ENCODE measurements at regions not wholly inside any gene's neighbourhood (a gene's known extent, or its start where the extent isn't known, plus 50 kb on each side); places are given as distances from the start of the nearest gene placed in this dataset.

DNA sequence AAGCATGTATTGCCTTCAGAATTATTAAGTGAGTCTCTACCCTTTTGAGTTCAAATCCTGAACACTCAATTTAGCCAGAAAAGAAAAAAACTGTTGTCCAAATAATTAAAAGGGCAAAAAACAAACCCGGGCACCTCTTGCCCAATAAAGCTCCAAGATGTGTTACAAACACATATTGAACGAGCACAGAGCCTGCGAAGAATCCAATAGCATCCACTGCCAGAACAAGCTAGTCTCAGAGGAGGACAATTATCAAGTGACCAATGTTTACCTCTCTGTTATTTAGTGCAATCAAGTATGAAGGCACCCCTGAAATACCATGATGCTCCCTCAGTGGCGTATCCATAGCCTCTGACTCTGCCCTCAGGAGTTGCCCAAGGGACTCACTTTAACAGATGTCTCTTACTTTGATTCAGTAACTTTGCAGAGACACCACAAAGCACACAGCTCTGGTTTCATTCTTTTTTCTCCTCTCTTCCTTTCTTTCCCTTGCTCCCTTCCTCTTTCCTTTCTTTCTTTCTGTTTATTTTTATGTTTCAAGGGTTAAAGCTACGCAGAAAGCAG lies 93.5 kb upstream of the SPATS2L start:
- DNase-seq (ENCODE audit: low read depth) = peak; percentile 44

DNA sequence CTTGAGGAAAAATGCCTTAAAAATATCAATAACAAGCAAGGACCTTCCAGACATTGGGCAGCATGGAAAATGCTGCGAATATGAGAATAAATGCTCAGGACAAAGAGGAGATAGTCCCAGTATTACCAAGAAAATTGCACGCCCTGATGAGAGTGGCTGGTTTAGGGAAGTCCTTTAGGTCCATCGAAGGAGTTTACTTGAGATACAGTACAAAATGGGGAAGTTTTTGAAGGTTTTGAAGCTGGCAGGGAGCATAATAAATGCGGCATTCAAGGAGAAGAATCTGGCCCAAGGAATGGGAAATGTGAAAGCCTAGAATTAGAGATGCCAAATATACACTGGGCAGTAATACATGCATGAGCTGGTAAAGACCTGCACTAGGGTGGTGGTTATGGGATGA lies 90.2 kb upstream of the SPATS2L start:
- DNase-seq (ENCODE audit: low read depth) = no peak

DNA sequence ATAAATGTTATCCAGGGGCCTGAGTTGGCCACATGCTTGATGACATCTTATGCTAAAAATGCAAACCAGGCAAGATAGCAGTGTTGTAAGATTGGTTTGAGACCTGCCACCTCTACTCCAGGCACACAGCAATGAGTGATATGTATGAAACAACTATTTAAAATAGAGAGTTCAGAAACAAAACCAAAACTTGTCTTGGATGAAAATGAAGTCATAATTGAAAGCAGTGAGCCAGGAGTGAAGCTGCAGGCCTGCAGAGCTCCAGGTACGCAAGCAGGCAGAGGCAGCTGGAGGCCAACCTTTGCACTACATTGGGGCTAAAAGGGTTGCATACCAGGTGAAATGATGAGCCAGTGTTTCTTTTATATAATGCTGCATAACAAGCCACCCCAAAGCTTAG lies 89.2 kb upstream of the SPATS2L start:
- no peak for DNase-seq (ENCODE audit: low read depth)

DNA sequence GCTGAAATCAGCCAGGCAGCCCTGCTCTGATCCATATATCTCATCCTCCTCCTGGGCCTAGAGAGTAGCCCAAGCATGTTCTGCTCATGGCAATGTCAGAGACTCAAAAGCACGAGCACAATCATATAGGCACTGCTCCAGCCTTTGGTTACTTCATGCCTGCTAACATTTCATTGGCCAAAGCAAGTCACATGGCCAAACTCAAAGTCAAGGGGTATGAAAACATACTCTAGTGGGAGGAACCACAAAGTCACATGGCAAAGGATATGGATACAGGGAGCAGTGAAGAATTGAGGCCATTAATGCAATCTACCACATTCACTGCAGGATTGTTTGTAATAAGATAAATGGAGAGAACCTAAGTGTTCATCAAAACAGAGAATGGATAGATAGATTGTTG lies 87.8 kb upstream of the SPATS2L start:
- no peak for DNase-seq (ENCODE audit: low read depth)

DNA sequence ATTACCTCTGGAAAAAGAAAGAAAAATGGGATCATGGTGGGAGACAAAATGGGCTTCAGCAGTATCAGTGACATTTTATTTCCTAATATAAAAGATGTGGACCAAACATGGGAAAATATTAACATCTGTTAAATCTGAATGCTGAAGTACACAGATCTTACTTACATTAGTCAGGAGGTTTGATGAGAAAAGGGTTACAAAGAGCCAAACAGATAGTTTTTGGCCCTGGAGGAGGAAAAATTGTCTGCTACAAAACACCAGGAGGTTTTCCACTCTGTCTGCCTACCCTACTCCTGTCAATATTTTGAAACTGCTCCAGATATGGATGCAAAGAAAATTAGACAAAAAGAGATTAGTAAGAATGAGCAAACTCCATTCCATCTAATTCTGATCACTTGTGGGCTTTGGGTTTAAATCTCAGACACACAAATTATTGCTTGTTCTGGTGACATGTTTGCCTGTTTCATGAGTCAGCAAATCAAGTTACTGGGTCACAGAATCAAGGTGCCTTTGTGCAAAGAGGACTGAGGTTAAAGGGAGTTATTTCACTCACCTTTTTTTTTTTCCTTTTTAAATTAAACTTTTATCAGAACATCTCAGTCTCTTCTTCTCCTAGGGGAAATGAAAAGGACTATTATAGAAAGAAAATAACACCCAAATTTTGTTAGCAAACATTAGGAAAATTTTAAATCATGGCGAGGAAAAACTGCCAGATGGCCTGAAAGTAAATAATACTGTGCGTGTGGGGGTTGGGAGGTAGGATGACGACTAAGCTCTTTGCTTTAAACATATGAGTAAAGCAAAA lies 87.0 kb upstream of the SPATS2L start:
- DNase-seq (ENCODE audit: low read depth) = no peak

DNA sequence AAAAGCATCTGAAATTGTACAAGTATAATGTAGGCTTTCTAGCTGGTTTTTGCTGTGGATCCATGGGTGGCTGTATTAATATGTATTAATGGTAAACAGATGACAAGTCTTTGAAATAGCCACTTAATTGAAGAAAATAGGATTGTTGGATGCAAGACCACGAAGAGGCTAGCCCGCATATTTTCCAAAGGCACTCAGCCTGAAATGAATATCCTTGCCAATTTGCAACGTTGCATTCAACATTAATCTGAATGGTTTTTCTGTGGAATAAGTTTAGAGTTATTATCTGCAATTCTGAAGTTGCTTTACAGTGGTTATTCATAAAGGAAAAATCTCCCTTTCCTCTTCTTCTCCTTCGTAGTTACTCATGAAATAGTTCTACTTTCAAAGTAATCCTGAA lies 86.2 kb upstream of the SPATS2L start:
- no peak for DNase-seq (ENCODE audit: low read depth)

DNA sequence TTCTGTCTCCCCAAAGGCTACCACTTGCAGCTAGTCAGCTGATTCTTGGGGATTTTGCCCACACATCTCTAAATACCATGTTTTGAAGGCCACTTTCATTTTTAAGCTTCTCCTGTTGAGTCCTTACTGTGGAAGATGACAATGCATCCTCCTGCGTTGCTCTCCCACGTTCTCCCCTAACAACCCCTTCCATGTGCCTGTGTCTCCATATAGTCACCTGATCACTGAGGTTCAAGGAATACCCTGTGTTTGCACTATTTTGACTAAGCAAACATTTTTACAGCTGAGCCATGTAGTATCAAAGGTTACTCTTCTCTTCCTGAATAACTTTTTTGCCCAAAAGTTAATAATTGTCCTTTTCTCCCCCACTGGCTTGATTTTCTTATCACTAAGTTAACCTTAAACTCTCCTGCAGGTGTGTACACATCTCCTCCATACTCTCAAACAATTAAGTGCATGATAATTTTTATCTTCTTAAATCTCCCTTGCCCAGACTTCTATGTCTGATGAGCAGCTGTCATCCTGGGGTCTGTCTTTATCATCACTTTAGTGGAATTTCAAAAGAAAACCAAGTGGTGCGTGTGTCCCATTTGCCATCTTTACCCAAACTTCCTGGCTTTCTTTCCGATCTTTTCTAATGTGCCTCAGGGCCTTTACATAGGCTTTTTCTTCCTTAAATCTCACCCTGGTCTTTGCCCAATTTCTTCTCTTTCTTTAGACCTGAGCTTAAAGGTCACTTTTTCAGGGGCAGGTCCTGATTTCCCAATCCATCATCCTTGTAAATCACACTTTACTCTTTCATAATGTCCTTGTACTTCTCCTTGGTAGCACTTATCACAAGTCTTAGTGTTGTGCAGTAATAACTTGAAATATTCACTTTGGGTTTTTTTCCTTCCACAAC lies 85.2 kb upstream of the SPATS2L start:
- DNase-seq (ENCODE audit: low read depth) = no peak

DNA sequence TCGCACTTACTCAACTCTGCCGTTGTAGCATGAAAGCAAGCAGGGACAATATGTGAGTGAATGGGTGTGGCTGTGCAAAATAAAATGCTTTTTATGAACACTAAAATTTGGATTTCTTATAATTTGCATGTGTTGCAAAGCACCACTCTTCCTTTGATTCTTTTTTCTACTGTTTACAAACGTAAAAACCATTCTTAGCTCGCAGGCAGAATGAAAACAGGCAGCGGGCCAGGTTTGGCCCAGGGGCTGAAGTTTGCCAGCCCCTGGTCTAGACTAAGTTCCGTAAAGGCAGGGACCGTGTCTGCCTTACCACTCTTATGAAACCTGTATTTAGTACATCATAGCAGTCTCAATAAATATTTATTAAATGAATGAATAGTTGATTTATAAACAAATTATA lies 83.7 kb upstream of the SPATS2L start:
- DNase-seq (ENCODE audit: low read depth) = no peak

DNA sequence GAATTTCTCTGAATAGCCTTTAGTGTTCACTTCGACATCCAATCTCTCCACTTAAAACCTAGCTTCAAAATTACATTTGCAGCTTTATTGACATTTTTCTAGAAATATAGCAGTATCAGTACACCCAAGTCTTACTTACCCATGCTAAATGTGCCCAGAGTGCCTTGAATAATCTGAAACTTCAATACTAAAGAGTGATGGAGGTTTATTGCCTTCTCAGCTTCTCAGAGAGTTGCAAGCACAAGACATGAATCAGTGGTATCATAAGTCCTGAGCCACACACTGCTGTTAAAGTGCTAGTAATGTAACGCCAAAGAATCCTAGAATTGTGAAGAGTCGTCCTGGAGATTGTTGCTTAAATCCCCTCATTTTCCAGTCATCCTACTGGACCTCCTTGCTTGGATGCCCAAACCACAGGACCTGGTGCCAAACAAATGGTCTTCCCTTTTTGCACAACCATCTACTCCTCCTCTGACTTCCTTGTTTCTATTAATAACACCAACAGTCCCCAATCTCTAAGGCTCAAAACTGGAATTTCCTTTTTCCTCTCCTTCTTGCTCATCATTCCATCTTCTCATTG lies 83.2 kb upstream of the SPATS2L start:
- DNase-seq (ENCODE audit: low read depth) = peak; percentile 83

DNA sequence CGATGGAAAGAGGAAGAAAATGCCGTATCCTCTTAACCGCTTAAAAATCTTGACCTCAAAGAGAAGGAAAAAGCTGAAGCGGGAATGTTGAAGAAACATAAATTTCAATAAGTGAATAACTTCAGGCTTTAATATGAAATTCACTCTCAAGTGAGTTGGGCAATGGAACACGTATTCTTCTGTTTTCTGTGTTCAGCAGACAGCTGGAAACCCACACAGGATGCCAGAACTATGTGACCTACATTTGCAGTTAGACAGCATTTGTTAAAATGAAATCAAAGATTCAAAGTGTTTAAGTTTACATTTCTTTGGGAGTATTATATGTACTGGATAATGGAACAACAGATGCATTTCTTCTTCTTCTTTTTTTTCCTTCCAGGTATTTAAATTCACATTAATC lies 80.5 kb upstream of the SPATS2L start:
- DNase-seq (ENCODE audit: low read depth) = peak; percentile 47

DNA sequence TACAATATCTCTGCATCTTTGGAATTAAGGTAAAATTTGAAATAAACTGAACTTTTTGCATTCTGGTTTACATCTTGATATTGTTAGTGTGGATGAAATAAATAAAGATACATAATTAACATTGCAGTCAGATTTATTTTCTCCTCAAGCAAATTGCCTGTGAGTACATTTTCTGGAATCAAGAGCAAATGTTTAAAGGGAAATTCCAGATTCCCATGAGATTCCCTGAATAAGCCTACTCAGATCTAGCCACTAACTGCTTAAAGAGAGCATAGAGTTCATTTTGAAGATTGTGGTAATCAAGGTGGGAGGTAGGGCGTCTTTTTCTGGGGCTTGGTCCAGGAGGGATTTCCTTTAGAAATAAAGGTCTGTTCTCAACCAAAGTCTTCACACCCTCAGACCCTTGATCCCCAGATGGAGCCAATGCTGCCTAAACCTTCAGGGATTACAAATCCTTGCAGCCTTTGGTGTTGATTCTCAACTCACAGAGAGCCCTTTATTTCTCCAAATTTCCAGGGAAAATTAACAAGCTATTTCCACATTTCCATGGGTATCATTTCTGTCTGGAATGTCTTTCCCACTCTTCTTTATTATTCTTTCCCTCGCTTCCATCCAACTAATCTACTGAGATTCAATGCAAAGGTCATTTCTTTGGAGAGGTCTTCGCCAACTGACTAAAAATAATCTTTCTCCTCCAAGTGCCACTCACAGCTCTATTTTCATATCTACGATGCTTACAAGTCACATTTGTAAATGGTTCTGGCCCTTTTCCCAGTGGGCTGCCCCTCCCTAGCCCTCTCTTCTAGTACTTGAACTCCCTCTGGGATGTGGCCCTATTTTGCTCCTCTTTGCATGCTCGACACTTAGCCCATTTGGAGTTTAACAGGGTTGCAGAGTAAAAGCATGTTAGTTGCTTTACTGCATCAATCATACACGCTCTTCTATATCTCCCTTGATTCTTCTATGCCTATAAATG lies 79.8 kb upstream of the SPATS2L start:
- no peak for DNase-seq (ENCODE audit: low read depth)

DNA sequence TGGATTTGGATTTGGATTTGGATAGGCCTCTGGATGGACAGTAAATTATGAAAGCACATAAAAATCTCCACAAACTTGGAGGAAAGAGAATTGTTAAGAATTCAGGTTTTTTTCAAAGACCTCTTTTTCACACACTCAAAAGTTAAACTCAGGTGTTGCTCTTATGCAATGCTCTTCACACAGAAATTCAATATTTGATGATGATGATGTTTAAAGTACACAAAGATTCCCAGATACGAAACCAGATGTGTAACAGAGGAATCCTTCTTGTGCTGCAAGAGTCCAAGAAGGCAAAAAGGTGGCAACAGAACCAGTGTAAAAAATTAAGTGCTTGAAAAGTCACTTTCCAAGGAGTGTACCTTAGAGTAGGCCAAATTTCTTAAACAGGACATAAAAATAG lies 75.8 kb upstream of the SPATS2L start:
- DNase-seq (ENCODE audit: low read depth) = no peak

DNA sequence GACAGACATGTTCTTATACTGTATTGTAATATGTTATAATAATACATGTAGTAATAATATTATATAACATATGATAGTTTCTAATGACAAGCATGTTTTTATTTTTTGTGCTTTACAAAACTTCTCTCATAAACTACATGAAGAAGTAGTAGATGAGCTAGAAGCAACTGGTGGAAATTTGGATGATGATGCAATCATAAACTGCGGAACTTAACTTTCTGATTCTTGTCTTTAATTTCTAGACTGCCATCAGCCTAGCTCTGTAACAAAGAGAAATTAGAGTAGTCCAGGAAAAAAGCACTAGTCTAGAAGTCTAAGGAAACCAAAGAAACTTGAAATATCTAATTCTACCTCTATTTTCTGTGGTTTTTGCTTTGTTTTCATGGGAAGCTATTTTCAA lies 71.0 kb upstream of the SPATS2L start:
- no peak for DNase-seq (ENCODE audit: low read depth)

DNA sequence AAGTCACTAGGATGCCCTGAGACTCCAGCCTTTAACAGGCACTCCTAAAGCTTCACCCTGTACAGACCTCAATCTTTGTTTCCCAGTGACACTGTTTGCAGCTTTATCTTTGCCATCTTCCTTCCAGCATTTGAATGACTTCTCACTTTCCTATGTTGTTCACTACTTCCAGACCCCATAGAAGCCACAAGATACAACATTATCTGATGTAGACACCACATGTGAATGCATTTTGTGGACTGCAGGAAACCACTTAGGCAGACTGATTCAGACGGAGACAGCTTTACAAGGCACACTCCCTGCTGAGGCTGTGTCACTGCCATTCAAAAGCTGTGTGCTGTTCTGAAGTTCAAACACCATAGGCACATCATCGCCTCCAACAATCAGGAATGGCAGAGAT lies 67.3 kb upstream of the SPATS2L start:
- DNase-seq (ENCODE audit: low read depth) = no peak

DNA sequence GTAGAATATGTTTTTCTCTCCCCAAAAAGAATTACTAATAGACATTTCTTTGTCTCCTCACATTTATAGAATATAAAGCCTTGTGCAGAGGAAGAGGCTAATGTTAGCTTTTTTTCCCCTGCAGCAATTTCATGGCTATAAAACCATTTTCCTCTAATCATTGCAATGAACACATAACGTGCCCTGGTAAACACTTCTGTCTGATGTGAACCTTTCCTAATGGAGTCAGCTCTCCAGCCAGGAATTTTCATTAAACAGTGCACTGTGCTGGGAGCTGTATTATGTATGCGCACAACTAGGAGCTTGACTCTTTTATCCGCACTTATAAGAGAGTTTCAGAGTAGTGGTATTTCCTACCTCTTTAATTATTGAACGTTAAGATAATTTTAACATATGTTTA lies 63.9 kb upstream of the SPATS2L start:
- DNase-seq (ENCODE audit: low read depth) = no peak

DNA sequence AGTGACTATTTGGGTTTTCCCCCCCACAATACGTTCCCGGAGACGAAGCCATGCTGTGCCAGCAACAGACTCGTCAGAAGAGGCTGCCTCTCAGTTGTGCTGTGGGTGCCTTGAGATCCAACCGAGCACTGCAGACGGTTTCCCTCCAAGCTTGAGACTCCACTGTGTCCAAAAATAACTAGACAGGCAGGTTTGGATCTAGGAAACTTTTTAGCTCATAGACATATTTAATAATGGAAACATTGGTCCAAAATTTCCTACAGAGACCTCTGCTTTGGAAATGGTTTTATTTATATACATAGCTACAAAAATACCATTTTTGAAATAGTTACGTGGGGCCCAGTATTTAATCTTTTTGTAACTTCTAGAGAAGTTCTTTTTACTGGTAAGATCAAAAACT lies 63.1 kb upstream of the SPATS2L start:
- no peak for DNase-seq (ENCODE audit: low read depth)

DNA sequence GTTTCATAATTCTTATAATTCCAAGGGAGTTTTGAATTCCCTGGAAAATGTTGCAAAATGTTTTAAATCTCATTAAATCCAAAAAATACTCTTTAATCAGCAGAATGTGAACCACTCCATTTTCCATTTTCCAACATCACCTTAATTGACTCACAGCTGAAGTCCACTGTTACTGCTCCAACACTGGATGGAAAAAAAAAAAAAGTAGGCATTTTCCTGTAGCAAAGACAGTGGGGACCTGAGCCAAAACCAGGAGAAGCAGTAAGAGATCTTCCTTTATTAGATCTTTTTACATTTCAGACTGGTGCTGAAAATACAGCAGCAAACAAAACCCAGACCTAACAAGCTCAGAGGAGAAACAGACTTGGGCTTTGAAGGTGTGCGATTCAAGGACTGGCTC lies 62.4 kb upstream of the SPATS2L start:
- DNase-seq (ENCODE audit: low read depth) = no peak

DNA sequence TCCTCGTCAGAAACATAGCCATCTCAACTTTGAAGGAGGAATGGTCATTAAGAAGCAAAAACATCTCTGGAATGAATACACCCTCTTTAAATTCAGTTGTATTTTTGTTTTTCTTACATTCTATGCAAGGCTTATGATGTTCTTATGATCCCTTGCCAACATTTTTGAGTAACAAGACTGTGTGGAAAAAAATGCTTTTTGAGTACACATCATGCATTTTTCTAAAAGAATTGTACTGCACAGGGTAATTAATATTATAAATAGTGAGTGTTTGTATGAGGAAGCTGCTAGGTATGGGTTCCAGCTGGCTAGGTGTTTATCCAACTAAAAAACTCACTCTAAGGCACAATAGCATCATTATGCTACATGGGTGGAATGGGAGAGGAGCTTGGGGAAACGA lies 59.0 kb upstream of the SPATS2L start:
- DNase-seq (ENCODE audit: low read depth) = peak; percentile 76

DNA sequence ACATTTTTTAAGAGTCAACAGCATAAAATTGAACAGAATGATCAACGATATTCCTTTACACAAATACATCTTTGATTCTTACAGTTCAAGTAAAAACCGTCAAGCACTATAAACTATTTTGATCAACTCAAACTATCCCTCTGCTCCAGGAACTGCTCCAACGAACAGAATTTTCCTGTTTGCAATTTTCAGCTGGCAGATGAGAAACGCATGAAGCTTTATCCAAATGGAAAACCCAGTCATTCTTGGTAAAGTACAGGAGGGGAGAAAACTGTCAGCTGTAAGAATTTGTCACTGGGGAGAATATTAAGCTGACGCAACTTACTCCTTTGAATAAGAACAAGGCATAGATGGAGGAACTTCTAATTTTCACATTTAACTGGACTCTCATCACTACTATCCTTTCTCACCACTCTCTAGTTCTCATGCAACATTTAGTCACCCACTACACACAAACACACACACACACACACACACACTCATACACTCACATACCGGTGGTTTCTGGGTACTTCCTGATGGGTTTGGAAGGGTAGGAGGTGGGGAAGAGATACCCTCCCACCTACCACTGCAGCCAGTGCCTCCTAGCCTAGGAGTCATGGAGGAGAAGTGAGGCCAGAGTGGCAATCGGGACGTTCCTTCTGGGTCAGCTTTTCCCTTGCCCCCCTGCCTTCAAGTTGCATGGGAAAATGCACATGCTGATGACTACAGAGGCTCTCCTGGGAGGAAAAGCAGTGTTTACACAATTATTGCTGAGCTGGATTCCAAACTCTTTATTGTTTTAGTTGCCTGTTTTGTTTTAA lies 54.0 kb upstream of the SPATS2L start:
- DNase-seq (ENCODE audit: low read depth) = peak; percentile 91

DNA sequence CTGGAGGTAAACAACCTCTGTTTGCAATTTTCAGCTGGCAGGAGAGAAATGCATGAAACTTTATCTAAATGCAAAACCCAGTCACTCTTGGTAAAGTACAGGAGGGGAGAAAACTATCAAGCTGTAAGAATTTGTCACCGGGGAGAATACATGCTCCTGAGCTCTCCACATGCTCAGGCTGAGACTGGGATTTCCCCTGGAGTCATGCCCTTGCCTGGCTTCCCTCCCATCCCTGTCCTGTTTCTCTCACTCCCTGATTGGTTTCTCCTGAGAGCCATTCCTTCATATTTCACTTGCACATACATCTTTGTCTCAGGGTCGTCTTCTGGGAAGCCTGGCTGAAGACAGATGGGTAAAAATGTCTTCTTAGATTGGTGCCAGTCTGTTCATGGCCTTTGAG lies 52.9 kb upstream of the SPATS2L start:
- DNase-seq (ENCODE audit: low read depth) = peak; percentile 46

DNA sequence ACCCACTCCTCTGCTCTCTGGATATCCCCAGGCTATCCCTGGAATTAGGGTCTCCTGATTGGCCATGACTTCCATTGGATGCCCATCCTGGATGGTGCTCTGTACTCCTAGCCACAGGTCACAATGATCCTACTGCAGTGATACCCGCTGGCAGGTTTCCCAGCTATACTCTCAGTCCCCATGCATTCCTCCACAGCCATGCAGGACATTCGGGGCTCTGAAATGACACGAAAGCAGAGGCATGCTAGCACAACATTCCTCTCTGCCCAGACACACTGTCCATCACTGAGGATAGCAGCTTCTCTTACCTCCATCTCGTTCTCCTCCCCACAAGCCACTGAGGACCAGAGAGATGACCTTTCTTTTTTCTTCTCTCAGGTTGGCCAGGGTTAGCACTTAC lies 51.7 kb upstream of the SPATS2L start:
- no peak for DNase-seq (ENCODE audit: low read depth)
